ENCODE measurements at regions not wholly inside any gene's neighbourhood (a gene's known extent, or its start where the extent isn't known, plus 50 kb on each side); places are given as distances from the start of the nearest gene placed in this dataset.

DNA sequence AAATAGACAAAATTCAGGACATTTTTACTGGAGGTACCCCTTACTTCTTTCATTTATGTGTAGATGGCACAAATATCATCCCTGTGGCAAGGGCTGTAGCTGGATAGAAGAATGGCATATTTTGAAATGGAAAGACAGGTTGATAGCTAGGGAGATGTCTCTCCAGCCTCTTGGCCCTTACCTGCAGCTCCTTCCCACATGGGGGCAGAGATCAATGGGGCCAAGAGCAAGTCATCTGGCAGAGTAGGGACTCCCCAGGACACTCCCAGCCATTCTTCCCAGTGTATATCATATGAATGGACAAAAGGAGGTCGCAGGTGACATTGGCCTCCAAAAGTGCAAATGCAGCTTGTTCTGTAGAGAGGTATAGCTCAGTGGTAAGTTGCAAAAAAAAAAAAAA lies 192.2 kb upstream of the ATP5MC3 start:
- Histone ChIP-seq H3K27me3 (no peaks in the 10 kb centered on the region), H3K9me3 (no peaks in the 10 kb centered on the region), H3K4me1 (no peaks in the 10 kb centered on the region), H3K36me3 (no peaks in the 10 kb centered on the region), H3K27ac (no peak overlapping the region), H3K4me3 (no peak overlapping the region)
- no peak for DNase-seq (ENCODE audit: low spot score)
- TF ChIP-seq, protein P1, sequence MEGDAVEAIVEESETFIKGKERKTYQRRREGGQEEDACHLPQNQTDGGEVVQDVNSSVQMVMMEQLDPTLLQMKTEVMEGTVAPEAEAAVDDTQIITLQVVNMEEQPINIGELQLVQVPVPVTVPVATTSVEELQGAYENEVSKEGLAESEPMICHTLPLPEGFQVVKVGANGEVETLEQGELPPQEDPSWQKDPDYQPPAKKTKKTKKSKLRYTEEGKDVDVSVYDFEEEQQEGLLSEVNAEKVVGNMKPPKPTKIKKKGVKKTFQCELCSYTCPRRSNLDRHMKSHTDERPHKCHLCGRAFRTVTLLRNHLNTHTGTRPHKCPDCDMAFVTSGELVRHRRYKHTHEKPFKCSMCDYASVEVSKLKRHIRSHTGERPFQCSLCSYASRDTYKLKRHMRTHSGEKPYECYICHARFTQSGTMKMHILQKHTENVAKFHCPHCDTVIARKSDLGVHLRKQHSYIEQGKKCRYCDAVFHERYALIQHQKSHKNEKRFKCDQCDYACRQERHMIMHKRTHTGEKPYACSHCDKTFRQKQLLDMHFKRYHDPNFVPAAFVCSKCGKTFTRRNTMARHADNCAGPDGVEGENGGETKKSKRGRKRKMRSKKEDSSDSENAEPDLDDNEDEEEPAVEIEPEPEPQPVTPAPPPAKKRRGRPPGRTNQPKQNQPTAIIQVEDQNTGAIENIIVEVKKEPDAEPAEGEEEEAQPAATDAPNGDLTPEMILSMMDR (IDR thresholded peaks at IDR 0.05) = no peak

DNA sequence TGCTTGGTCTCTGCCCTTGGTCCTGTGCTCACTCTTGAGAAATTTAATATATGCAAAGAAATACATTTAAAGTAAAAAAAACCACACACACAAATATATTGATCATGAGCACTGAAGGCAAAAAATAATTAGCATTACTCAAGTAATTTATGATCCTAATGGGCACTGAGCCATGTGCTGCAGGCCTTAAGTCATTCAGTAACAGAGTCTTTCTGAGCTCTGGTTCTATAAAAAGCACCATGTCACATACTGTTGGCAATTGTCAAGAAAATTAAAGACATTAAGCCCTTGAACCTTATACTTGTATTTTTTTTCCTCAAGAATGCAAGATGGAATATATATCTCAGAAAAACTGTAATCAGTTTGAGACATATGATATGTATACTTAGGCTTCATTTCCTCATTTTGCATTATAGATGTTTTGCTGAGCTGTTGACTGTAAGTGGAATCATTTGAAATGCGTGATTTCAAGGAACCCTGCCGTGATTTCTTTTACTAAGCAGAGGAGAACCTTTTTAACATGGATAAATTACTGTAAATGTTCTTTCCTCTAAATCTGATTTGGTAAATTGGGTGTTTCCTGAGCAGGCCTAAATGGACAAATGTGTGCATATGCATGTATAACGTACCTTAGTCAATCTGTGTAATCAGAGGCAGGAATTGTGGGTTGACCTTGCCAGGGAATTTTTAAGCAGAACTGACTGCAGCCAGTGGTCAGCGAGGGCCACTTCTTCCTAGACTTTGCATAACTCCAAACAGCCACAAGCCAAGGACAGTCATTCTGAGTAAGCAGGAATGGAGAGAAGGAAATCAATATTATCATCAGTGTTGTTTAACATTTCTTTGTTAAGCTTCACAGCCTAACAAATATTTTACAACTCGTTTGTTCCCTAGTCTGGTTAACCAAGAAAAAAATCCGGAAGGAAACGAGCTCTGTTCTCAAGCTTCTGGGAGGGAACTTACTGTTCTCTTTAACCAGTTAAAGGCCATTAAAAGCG lies 191.5 kb upstream of the ATP5MC3 start:
- H3K4me1 ChIP-seq = no peaks in the 10 kb centered on the region
- H3K36me3 ChIP-seq = no peaks in the 10 kb centered on the region
- H3K9me3 ChIP-seq = no peaks in the 10 kb centered on the region
- no peak for DNase-seq (ENCODE audit: low spot score)
- no peak overlapping the region for H3K4me3 ChIP-seq
- H3K27me3 ChIP-seq = no peaks in the 10 kb centered on the region
- H3K27ac ChIP-seq = no peak overlapping the region
- TF ChIP-seq, protein P1 (IDR thresholded peaks at IDR 0.05) = no peak

DNA sequence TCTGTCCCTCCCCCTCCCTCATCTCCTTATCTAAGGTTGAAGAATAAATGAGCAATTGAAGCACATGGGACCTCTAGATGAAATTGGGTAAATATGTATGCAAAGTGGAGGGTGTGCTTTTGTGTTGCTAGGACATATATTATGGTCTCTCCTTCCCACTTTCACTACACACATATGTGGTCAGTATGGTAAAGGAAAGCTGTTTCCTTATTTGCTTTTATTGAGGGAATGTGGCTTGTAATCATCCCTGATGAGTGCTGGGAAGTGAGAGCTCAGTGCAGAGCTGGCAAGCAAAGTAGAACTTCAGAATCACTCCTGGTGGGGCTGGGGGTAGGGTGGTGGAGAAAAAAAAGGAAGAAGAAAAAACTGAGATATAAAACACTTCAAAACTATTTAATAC lies 189.9 kb upstream of the ATP5MC3 start:
- TF ChIP-seq, protein P1 (IDR thresholded peaks at IDR 0.05) = no peak
- DNase-seq (ENCODE audit: low spot score) = no peak
- no peaks in the 10 kb centered on the region for H3K36me3 ChIP-seq
- H3K4me1 ChIP-seq = no peaks in the 10 kb centered on the region
- no peaks in the 10 kb centered on the region for H3K9me3 ChIP-seq
- H3K27ac ChIP-seq = no peak overlapping the region
- H3K27me3 ChIP-seq = no peaks in the 10 kb centered on the region
- no peak overlapping the region for H3K4me3 ChIP-seq

DNA sequence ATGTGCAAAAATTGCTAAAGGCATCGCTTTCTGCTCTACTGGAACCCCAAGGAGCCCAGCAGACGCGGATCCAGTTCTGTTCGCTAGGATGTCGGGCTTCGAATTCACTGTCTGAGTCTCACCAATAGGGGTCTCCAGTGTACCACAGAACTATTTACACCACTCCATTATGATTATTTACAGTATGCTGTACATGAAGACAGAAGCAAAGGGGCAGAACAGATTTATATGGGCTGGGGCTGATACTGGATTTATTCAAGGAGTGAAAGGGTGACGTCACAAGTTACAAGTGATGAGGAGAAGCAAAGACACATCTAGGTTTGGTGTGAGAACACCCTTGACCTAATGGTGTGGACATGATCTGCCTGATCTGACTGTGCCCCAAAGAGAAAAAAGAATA lies 185.3 kb upstream of the ATP5MC3 start:
- H3K27ac ChIP-seq = no peak overlapping the region
- TF ChIP-seq, protein P1 (IDR thresholded peaks at IDR 0.05) = peak; percentile 43 to 75
- no peaks in the 10 kb centered on the region for H3K27me3 ChIP-seq
- DNase-seq (ENCODE audit: low spot score) = no peak
- H3K9me3 ChIP-seq = no peaks in the 10 kb centered on the region
- H3K4me1 ChIP-seq = no peaks in the 10 kb centered on the region
- no peak overlapping the region for H3K4me3 ChIP-seq
- H3K36me3 ChIP-seq = no peaks in the 10 kb centered on the region

DNA sequence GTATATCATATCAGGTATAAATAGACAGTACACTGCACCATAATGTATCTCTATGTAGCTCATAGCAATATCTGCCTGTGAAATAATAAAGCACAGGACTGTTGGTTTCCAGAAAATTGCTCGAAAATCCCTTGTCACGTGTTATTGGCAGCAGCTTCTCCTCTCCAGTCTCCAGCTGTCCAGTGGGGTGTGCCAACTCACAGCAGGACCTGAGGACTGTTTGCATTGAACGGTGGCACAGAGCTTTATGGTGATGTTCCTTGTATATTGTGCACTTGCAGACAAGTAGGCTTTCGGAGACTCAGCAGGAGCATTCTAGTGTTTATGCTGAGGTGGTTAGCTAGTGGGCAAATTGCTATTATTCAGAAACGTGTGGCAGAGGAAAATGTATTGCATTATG lies 182.2 kb upstream of the ATP5MC3 start:
- no peak for DNase-seq (ENCODE audit: low spot score)
- TF ChIP-seq, protein P1 (IDR thresholded peaks at IDR 0.05) = no peak
- H3K27me3 ChIP-seq = no peaks in the 10 kb centered on the region

More for the DNA sequence above, 182.2 kb upstream of the ATP5MC3 start:
- H3K9me3 ChIP-seq = no peaks in the 10 kb centered on the region
- H3K27ac ChIP-seq = no peak overlapping the region
- H3K36me3 ChIP-seq = no peaks in the 10 kb centered on the region
- no peak overlapping the region for H3K4me3 ChIP-seq
- no peaks in the 10 kb centered on the region for H3K4me1 ChIP-seq

Measured in right atrium auricular region (tissue), 2 donors.